Right cardiac atrium (tissue), 5 donors: ENCODE measurements at regions not wholly inside any gene's neighbourhood (a gene's known extent, or its start where the extent isn't known, plus 50 kb on each side); places are given as distances from the start of the nearest gene placed in this dataset.

Experiments used
- ATAC-seq, 2 donors: fragments of 200-7000 bp; cut with Tn5 transposase; one replicate each; pipeline versions ENCODE4 v1.8.0 to v1.9.1; 2020; ENCODE audit warnings: moderate library complexity in 2 of 2, mild to moderate bottlenecking in 1 of 2
- DNase-seq, 3 donors: peaks; one replicate each; pipeline ENCODE4 v3.0.0-alpha.2; 2020
- H3K27ac ChIP-seq: one replicate; pipeline ENCODE4 v1.5.1; 2013; ENCODE audit warnings: mild to moderate bottlenecking, low read length, control low read depth, moderate library complexity
- H3K27me3 ChIP-seq: one replicate; pipeline ENCODE4 v1.6.1; 2013; ENCODE audit not compliant: control insufficient read depth, insufficient read depth
- H3K4me1 ChIP-seq: one replicate; pipeline ENCODE4 v1.6.1; 2013; ENCODE audit warnings: low read length; ENCODE audit not compliant: control insufficient read depth, insufficient read depth
- H3K4me3 ChIP-seq: one replicate; pipeline ENCODE4 v1.5.1; 2013; ENCODE audit warnings: low read length, control low read depth
- H3K9me3 ChIP-seq: one replicate; pipeline ENCODE4 v1.6.1; 2013; ENCODE audit warnings: low read length; ENCODE audit not compliant: control insufficient read depth
- WGBS: extraction: QIAGEN DNeasy Blood & Tissue Kit; methylation state at CpG from one replicate; pipeline ENCODE4 v1.1.7; 2013; 5-methylcytosine and 5-hydroxymethylcytosine counted together
- intact Hi-C, 4 donors: fragments of 100-400 bp; cut with DNase I; formaldehyde crosslinking; loops; one replicate each; pipeline versions ENCODE4 v1.11.0 to v1.14.0; 2022 to 2023
- donor health status: healthy with polysubstance abuse.
- donor health status: DM: no; HTN: yes; CAD: no.
- donor health status: DM: no; HTN: no; CAD: no.
- donor health status: DM: no; HTN: yes; CAD: no; lungs with severe emphysema.
- donor health status: DM: yes; HTN: yes; CAD: no.

DNA sequence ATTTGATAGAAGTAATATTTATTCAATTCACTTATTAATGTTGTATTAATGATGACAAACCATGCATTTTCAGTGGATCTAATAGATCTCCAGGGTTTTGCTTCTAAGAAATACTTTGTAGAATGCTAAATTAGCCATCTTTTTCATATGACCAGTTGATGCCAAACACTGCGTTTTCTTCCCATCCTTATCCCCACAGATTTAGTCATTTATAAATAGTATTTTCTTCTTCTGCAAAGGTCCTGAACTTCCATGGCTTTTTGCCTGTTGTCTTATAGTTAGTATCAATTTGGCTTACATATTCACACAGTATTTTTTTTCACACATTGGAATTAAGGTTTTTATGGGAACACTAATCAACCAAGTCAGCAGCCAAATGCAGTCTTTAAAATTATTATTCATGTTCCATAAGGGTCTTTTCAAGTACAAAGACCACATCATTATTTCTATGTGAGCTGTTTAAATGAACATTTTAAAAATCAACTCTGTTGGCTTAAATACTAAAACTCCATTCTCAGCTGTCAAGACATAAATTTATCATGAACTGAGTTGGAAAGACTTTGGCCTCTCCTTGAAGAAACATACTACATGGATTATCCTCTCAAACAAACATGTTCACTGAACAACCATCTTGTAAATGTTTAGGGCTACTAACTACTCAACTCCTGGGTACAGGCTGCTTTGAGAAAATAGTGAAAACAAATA lies 1278.4 kb upstream of the FLRT2 start:
- no peaks in the 10 kb centered on the region for H3K9me3 ChIP-seq
- DNase-seq (no peak), ATAC-seq (no peak)
- no peak overlapping the region for H3K27ac ChIP-seq
- WGBS = 42% methylated on average over 1 of the region's 1 CpG
- peaks cover 1% of the 10 kb centered on the region for H3K4me1 ChIP-seq
- no peak overlapping the region for H3K4me3 ChIP-seq
- intact Hi-C loops = no loop called here
- H3K27me3 ChIP-seq = no peaks in the 10 kb centered on the region

GRCh38 chr14:84252706-84253105 lies 1277.2 kb upstream of the FLRT2 start:
- 85% methylated on average over 2 of the region's 2 CpGs for WGBS
- H3K9me3 ChIP-seq = no peaks in the 10 kb centered on the region
- no peak overlapping the region for H3K4me3 ChIP-seq
- DNase-seq (no peak), ATAC-seq (no peak)
- intact Hi-C loops = no loop called here
- no peaks in the 10 kb centered on the region for H3K27me3 ChIP-seq
- H3K4me1 ChIP-seq = peaks cover 1% of the 10 kb centered on the region
- H3K27ac ChIP-seq = no peak overlapping the region

GRCh38 chr14:84253326-84253725 lies 1276.6 kb upstream of the FLRT2 start:
- intact Hi-C loops = no loop called here
- ATAC-seq (no peak), DNase-seq (no peak)
- WGBS = 73% methylated on average over 2 of the region's 2 CpGs
- H3K4me3 ChIP-seq = no peak overlapping the region
- peaks cover 1% of the 10 kb centered on the region for H3K4me1 ChIP-seq
- H3K9me3 ChIP-seq = no peaks in the 10 kb centered on the region
- H3K27me3 ChIP-seq = no peaks in the 10 kb centered on the region
- H3K27ac ChIP-seq = no peak overlapping the region

GRCh38 chr14:84254290-84254689 lies 1275.7 kb upstream of the FLRT2 start:
- Histone ChIP-seq H3K27ac (no peak overlapping the region), H3K4me3 (peak overlapping the region; percentile 35), H3K4me1 (peaks cover 1% of the 10 kb centered on the region), H3K27me3 (no peaks in the 10 kb centered on the region), H3K9me3 (no peaks in the 10 kb centered on the region)
- 27% methylated on average over 4 of the region's 4 CpGs for WGBS
- ATAC-seq (peak; percentile 86 to 90), DNase-seq (peak in 1 of 3 donors; percentile 36)
- intact Hi-C loops = no loop called here

- ATAC-seq (no peak), DNase-seq (no peak)
- Histone ChIP-seq H3K9me3 (no peaks in the 10 kb centered on the region), H3K4me1 (no peaks in the 10 kb centered on the region), H3K27me3 (no peaks in the 10 kb centered on the region), H3K4me3 (no peak overlapping the region), H3K27ac (no peak overlapping the region)
- intact Hi-C loops = no loop called here
These were observed 1267.0 kb upstream of the FLRT2 start for GRCh38 chr14:84262932-84263331.

DNA sequence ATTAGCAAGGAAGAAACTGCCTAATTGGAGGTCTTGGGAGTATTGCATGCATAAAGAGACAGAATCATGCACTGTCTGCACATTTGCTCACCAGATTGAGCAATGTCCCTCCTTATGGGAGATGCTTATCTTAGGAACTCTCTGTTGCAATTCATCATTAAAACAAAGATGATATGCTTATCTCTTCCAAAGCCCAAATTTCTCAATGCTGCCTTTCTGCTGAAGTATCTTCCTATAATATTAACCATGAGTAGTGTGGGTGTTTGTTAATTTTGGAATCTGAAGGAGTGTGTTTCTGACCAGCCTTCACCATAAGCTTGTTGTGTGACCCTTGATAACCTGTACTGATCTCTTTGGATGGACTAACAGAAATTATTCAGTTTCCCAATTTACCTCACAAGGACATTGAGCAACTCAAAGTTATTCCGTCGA lies 1257.6 kb upstream of the FLRT2 start:
- ATAC-seq (no peak), DNase-seq (no peak)
- no peak overlapping the region for H3K4me3 ChIP-seq
- 69% methylated on average over 2 of the region's 2 CpGs for WGBS
- intact Hi-C loops = no loop called here
- H3K27me3 ChIP-seq = no peaks in the 10 kb centered on the region
- H3K4me1 ChIP-seq = no peaks in the 10 kb centered on the region
- H3K9me3 ChIP-seq = no peaks in the 10 kb centered on the region
- no peak overlapping the region for H3K27ac ChIP-seq

DNA sequence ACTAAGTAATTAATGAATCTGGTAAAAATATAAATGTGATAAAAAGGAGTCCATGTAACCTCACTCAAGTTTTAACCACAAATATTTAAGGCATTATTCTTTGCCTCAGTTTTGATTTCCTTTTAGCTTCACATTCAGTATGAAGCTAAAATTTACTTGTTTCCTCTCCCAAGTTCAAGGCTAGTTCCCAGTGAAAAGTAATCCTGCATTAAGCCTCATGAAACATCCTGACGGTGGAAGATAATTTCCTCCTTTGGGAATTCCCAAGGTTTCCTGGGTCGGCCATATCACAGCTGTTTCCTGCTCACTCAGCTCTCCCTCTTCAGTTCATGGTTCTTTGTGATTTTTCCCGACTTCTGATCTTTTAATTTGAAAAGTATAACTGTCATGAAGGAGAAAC lies 1256.8 kb upstream of the FLRT2 start:
- Histone ChIP-seq H3K4me1 (no peaks in the 10 kb centered on the region), H3K27ac (no peak overlapping the region), H3K4me3 (no peak overlapping the region), H3K9me3 (no peaks in the 10 kb centered on the region), H3K27me3 (no peaks in the 10 kb centered on the region)
- DNase-seq (no peak), ATAC-seq (no peak)
- WGBS = 40% methylated on average over 3 of the region's 3 CpGs
- intact Hi-C loops = no loop called here

DNA sequence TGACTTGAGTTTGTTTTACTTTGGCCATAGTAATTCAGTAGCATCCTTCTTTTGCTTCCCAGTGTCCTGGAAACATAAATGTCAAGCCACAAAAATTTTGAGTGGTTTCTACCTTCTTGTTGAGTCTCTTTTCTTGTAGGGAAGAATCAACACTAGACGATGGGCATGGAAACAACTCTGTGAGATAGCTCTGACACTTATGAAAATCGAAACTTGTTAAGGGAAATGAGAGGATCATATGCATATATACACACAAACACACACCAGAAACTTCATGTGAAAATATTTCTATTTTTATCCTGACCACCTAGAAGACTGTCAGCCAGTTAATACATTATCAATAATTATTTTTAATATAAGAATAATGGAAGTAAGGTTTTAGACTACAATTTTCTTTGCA lies 1247.3 kb upstream of the FLRT2 start:
- DNase-seq (no peak), ATAC-seq (no peak)
- Histone ChIP-seq H3K27ac (no peak overlapping the region), H3K27me3 (no peaks in the 10 kb centered on the region), H3K4me3 (no peak overlapping the region), H3K4me1 (no peaks in the 10 kb centered on the region), H3K9me3 (no peaks in the 10 kb centered on the region)
- intact Hi-C loops = no loop called here
- WGBS = 87% methylated on average over 2 of the region's 2 CpGs

DNA sequence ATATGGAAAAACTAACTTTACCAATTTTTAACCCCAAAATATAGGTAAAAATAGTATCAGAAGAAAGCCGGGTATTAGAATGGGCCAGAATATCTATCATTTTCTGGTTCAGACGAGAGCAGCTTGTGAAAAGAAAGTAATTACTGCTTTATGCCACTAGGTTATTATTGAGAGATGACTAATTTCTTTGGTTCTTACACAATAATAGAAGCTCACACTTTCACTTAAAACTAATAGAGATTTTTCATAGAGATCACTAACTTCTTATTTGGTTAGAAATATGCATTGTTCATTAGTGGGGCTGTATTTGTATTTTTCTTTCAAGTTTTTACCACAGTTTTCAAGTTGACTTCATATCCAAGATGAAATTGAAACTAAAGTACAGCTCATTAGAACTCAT lies 1241.2 kb upstream of the FLRT2 start:
- intact Hi-C loops = no loop called here
- no peak for ATAC-seq
- Histone ChIP-seq H3K9me3 (no peaks in the 10 kb centered on the region), H3K4me1 (no peaks in the 10 kb centered on the region), H3K27me3 (no peaks in the 10 kb centered on the region), H3K4me3 (no peak overlapping the region), H3K27ac (no peak overlapping the region)
- WGBS = 73% methylated on average over 2 of the region's 2 CpGs
- DNase-seq = no peak

DNA sequence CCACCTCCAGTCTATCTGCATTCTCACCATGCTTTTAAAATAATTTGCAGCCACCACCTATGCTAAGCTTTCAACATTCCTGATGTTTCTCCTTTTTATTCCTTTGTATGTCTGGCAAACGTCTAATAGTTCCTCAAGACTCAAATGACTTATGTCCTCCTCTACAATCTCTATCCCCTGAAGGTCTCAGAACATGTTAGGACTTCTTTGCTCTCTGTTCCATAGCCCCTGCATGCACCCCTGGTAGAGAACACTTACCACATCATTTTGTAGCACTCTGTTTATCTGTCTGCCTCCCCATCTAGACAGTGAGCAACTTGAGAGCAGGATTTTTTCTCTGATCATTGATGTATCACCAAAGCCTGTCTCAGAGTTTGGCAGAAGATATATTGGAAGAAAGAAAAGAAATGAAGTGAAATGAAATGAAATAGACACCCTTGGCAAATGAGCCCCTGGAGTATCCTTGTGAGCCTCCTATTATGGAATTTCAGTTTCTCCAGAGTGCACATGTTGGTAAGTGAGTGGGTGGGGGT lies 1231.2 kb upstream of the FLRT2 start:
- no peak for DNase-seq
- intact Hi-C loops = no loop called here
- no peak overlapping the region for H3K4me3 ChIP-seq
- no peak overlapping the region for H3K27ac ChIP-seq
- WGBS = 42% methylated on average over 1 of the region's 1 CpG
- no peak for ATAC-seq
- no peaks in the 10 kb centered on the region for H3K9me3 ChIP-seq
- H3K27me3 ChIP-seq = no peaks in the 10 kb centered on the region
- no peaks in the 10 kb centered on the region for H3K4me1 ChIP-seq

- Histone ChIP-seq H3K4me3 (no peak overlapping the region), H3K27ac (no peak overlapping the region), H3K9me3 (no peaks in the 10 kb centered on the region), H3K4me1 (no peaks in the 10 kb centered on the region), H3K27me3 (no peaks in the 10 kb centered on the region)
- ATAC-seq (no peak), DNase-seq (no peak)
- WGBS = 95% methylated on average over 7 of the region's 7 CpGs
- intact Hi-C loops = no loop called here
These were observed 1226.8 kb upstream of the FLRT2 start for GRCh38 chr14:84303140-84303539.

- intact Hi-C loops = no loop called here
- ATAC-seq (no peak), DNase-seq (no peak)
- H3K4me1 ChIP-seq = no peaks in the 10 kb centered on the region
- H3K4me3 ChIP-seq = no peak overlapping the region
- no peak overlapping the region for H3K27ac ChIP-seq
- 88% methylated on average over 4 of the region's 4 CpGs for WGBS
- H3K27me3 ChIP-seq = no peaks in the 10 kb centered on the region
- H3K9me3 ChIP-seq = no peaks in the 10 kb centered on the region
These were observed 1217.4 kb upstream of the FLRT2 start for GRCh38 chr14:84312551-84312950.
